NCI-H446 (cell line): ENCODE measurements at regions not wholly inside any gene's neighbourhood (a gene's known extent, or its start where the extent isn't known, plus 50 kb on each side); places are given as distances from the start of the nearest gene placed in this dataset.
A peak's percentile ranks its signal among the peaks of the same experiment; 100 is the strongest.
"Not testable (repeated sequence)": the region's sequence is repeated elsewhere in the genome, so short reads cannot be mapped to it uniquely, and the experiment has no call there.

Source experiments
- DNase-seq, 2 experiments: peaks; one replicate each; lab custom pipeline; 2025; lab: John Stamatoyannopoulos, UW

GRCh38 chr17:70375406-70375805 is 206.1 kb downstream of the KCNJ2 start:
- DNase-seq, result no peak

DNA sequence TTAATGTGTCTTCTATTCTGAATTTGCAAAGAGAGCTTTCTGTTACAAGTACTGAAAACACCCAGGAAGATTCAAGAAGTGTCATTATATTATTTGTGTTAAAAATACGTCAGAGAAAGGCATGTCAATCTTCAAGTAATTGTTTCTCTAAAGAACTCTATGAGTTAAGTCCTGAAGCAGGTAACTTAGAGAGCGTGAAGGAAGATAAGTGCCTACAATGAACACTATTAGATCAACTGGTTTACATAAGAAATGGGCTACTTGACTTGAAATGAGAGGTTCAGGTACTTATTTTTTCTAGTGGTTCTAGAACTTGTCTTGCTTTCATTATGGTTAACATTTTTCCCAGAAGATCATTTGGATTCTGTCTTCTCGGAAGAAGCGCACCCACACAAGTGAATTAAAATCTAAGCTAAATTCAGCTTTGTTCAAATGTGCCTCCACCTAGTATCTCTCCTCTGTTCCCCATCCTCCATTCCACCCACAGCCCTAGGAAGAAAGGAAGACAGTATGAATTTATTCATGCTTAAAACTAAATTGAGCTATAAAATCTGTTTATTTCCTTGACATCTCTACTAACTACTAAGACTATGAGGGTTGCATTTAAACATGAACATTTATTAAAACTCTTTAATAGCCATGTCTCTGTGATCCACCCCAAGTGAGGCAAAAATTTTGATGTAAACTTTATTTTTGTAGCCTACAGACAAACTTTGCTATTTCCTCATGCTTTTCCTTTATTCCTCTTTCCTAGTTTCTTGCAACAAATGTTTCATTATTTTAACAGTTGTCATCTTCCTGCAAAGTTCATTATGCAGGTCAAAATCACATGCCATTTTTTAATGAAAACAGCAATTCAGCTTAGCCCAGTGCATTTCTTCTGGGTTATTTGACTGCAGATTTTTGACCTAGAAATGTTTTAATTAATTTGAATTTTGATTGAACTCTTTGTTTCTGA is 206.8 kb downstream of the KCNJ2 start:
- no peak for DNase-seq

GRCh38 chr17:70377654-70378053 is 208.3 kb downstream of the KCNJ2 start:
- no peak for DNase-seq

GRCh38 chr17:70378076-70378475 is 208.7 kb downstream of the KCNJ2 start:
- no peak for DNase-seq

DNA sequence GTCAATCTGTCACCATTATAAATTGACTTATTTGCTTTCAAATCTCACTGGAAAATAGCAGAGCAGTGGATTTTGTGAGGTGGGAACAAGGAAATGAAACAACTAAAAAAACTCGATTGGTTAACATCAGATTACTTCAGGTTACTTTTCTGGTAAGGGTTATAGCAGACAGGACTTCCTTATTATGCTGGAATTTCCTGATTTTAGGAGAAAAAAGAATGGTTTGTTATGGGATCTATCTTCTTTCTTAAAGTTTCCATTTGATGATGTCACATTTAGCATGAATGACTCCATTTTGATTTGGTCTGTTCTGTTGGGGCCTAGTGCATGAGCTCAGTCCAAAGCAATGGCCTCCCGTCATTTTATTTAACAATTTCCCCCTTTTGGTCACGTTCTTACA is 210.6 kb downstream of the KCNJ2 start:
- no peak for DNase-seq

DNA sequence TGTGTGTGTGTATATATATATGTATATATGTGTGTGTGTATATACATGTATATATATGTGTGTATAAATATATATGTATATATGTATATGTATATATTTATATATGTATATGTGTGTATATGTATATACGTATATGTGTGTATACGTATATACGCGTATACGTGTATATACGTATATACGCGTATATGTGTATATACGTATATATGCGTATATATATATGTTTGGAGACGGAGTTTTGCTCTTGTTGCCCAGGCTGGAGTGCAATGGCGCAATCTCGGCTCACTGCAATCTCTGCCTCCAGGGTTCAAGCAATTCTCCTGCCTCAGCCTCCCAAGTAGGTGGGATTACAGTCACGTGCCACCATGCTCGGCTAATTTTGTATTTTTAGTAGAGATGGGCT is 212.6 kb downstream of the KCNJ2 start:
- not testable (repeated sequence) for DNase-seq

DNA sequence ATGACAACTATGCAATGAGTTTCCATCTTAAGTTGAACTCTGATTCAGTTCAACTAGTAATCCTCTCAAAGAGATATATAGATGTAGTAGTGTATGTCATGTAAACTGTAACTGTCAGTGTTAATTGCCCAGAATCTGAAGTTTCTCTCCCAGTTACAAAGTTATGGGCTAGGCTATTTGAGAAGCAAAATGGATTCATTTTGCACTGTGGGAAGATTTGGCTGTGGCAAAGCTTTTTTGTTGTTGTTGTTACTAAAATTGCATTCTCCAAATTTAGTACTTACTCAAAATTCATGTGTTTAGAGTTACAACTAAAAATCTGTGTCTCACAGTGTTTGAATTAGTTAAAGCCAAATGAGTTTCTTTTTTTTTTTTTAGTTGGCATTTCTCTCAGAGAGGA is 219.0 kb downstream of the KCNJ2 start:
- no peak for DNase-seq

- not testable (repeated sequence) for DNase-seq
Measured at GRCh38 chr17:70389232-70389757, 220.0 kb downstream of the KCNJ2 start.

DNA sequence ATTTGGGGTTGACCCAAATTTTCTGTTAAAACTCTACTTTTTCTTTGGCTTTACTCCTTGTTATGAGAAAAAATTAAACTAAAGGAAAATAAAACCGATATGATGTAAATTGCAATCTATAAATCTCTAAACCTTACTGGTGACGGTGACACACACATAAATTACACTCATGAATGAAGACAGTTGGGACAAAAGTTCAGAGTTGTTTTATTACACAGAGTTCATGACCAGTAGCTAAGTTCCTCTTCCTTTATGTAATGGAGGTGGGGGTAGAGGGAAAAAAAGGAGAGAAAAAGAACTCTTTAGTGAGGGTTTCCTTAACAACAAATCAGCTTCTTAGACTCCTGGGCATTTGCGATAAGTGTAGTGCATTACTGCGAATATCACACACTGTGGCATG is 220.7 kb downstream of the KCNJ2 start:
- DNase-seq, result no peak

- peak; percentile 49 to 86 for DNase-seq
Measured at GRCh38 chr17:70394473-70395232, 225.3 kb downstream of the KCNJ2 start.

GRCh38 chr17:70405492-70406220 is 236.3 kb downstream of the KCNJ2 start:
- peak; percentile 19 to 70 for DNase-seq

- DNase-seq, result no peak
Measured at GRCh38 chr17:70407506-70407905, 238.2 kb downstream of the KCNJ2 start.

DNA sequence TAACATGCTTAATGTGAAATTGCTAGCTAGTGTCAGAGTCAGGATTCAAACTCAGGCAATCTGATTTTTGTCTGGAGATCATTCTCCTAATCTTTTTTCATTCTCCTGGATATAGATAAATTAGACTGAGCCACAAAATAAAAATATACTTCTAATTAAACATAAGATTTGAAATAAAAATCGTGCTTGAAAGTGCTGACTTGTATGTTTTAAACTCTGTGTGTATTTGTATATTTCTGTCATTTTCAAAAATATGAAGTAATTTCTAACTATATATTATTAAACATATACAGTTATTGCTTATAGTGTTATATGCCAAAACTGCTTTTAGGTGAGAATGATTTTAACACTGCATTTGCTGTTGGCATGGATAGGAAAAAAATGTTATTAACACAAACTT is 239.4 kb downstream of the KCNJ2 start:
- DNase-seq, result no peak

DNA sequence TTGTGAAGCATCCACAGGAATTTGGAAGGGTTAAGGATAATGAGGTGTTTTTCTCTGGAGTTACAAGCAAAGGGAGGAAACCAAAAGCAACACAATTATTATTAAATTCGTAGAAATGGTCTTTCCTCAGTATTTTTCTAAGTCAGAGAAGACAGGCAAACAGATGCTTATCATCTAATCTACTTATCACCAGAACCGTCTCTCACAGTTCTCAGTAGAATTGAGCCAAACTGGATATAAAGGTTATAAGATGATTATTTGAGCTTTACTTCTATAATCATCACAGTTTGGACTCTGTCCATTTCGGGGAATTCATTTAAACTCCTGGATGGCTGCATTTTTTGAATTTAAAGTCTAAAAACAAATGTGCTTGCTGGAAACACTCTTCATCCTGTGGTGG is 245.0 kb downstream of the KCNJ2 start:
- DNase-seq, result no peak

- no peak for DNase-seq
Measured at GRCh38 chr17:70420861-70421445, 251.6 kb downstream of the KCNJ2 start.

DNA sequence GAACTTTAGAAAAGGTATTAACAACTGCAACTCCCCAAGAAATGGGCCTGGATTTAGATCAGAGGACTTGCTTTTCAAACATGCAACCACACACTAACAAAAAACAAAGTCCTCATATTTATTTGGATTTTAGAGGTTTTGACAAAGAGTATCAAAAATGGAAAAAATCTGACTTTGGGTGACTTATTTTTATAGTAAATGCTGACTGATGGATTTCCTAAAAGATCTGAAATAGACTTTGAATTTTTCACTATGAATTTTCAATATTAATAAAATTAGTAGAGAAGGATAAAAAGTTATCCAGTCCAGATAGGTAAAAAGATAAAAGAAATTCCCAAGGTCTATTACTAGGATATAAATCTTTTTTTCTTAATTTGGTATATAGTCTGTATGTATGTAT is 253.5 kb downstream of the KCNJ2 start:
- no peak for DNase-seq

GRCh38 chr17:70423562-70423961 is 254.2 kb downstream of the KCNJ2 start:
- no peak for DNase-seq

- DNase-seq, result no peak
Measured at GRCh38 chr17:70426752-70427151, 257.4 kb downstream of the KCNJ2 start.

- DNase-seq, result no peak
Measured at GRCh38 chr17:70434536-70435490, 265.5 kb downstream of the KCNJ2 start.

GRCh38 chr17:70437656-70438055 is 268.3 kb downstream of the KCNJ2 start:
- DNase-seq, result no peak

DNA sequence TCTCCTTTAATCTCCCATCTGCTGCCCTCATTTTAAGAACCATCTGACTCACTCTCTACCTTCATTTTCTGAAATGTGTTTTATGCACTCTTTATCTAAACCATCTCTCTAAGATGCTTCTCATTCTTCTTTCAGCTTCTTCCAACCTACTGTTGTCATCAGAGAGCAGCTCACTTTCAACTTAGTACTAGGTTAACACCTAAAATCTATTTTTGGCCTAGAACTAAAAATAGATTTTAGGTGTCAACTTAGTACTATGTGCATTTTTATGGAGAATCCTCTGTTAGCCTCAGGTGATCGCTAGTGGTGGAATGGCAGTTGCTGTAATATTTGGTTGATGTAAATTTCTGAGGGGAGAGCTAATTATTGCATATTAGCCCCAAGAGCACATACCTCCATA is 277.1 kb downstream of the KCNJ2 start:
- DNase-seq, result no peak
